SK-N-SH (cell line): ENCODE measurements at regions not wholly inside any gene's neighbourhood (a gene's known extent, or its start where the extent isn't known, plus 50 kb on each side); places are given as distances from the start of the nearest gene placed in this dataset.

ENCODE experiments used
- CTCF ChIA-PET: fragments of 300-600, 350-600 bp; formaldehyde crosslinking; extraction: SDS; loops from one replicate; lab custom pipeline; 2021; lab: Yijun Ruan, JAX
- POLR2A ChIA-PET: fragments of 350-600 bp; sonication (Branson Sonifier 250); formaldehyde crosslinking; extraction: SDS; loops from one replicate; lab custom pipeline; 2020; ENCODE audit warnings: antibody characterized with exemption, inconsistent platforms; lab: Yijun Ruan, JAX
- DNase-seq: peaks from one replicate; pipeline ENCODE4 v3.0.0; 2012
- H2AFZ ChIP-seq: fragments of 200-600 bp; sonication (generic); 2 replicates; pipeline ENCODE4 v1.8.1; 2016; ENCODE audit warnings: antibody characterized with exemption, mild to moderate bottlenecking, low read depth
- H3F3A ChIP-seq: fragments of 200-600 bp; sonication (generic); replicated peaks from 2 replicates; pipeline ENCODE3; 2016; ENCODE audit warnings: antibody characterized with exemption, mild to moderate bottlenecking; ENCODE audit not compliant: insufficient read depth
- H3K27ac ChIP-seq, 2 experiments: fragments of 200-500 bp in 1 of 2; fragments of 200-600 bp in 1 of 2; sonication (Bioruptor generic) in 1 of 2; sonication (generic), shearing (Covaris generic) in 1 of 2; 2 replicates each; pipeline versions ENCODE4 v1.5.1 to v1.6.1; 2014 to 2016; ENCODE audit warnings: low read depth in 2 of 2, inconsistent platforms in 1 of 2, low read length in 1 of 2, mild to moderate bottlenecking in 1 of 2, mixed read lengths in 1 of 2
- H3K27me3 ChIP-seq: fragments of 200-600 bp; sonication (generic), shearing (Covaris generic); 2 replicates; pipeline ENCODE4 v1.6.1; 2016; ENCODE audit warnings: mixed run types; ENCODE audit not compliant: insufficient read depth
- H3K36me3 ChIP-seq, 2 experiments: fragments of 200-500 bp in 1 of 2; fragments of 200-600 bp in 1 of 2; sonication (Bioruptor generic) in 1 of 2; sonication (generic) in 1 of 2; replicated peaks in 1 of 2; 2 replicates each; pipeline versions ENCODE3 to v1.5.1; 2014 to 2016; ENCODE audit warnings: low read length in 1 of 2, mild to moderate bottlenecking in 1 of 2; ENCODE audit not compliant: insufficient read depth in 2 of 2, control insufficient read depth in 1 of 2
- H3K4me1 ChIP-seq, 2 experiments: fragments of 200-500 bp in 1 of 2; fragments of 200-600 bp in 1 of 2; sonication (Bioruptor generic) in 1 of 2; sonication (generic), shearing (Covaris generic) in 1 of 2; 2 replicates each; pipeline versions ENCODE4 v1.5.1 to v1.6.1; 2014 to 2016; ENCODE audit warnings: low read depth in 1 of 2, low read length in 1 of 2, mixed run types in 1 of 2; ENCODE audit not compliant: insufficient read depth in 2 of 2, control insufficient read depth in 1 of 2
- H3K4me2 ChIP-seq: fragments of 200-600 bp; sonication (generic), shearing (Covaris generic); 2 replicates; pipeline ENCODE4 v1.6.1; 2017; ENCODE audit warnings: mixed run types
- H3K4me3 ChIP-seq, 2 experiments: fragments of 200-500 bp in 1 of 2; fragments of 200-600 bp in 1 of 2; sonication (Bioruptor generic) in 1 of 2; sonication (generic), shearing (Covaris generic) in 1 of 2; 2 replicates each; pipeline versions ENCODE4 v1.5.1 to v1.8.1; 2014 to 2016; ENCODE audit warnings: low read depth in 2 of 2, inconsistent platforms in 1 of 2, low read length in 1 of 2, mild to moderate bottlenecking in 1 of 2, mixed read lengths in 1 of 2, moderate library complexity in 1 of 2
- H3K79me2 ChIP-seq: fragments of 200-600 bp; sonication (generic); 2 replicates; pipeline ENCODE4 v1.8.1; 2017; ENCODE audit warnings: mild to moderate bottlenecking; ENCODE audit not compliant: insufficient read depth
- H3K9ac ChIP-seq: fragments of 200-600 bp; sonication (generic); 2 replicates; pipeline ENCODE4 v1.6.1; 2017; ENCODE audit warnings: mixed run types
- H3K9me2 ChIP-seq: fragments of 200-600 bp; sonication (generic); 2 replicates; pipeline ENCODE4 v1.6.1; 2017; ENCODE audit warnings: mixed run types
- H3K9me3 ChIP-seq: fragments of 200-600 bp; sonication (generic); 2 replicates; pipeline ENCODE4 v1.6.1; 2017; ENCODE audit warnings: mixed run types, mild to moderate bottlenecking, moderate library complexity
- H4K20me1 ChIP-seq: fragments of 200-600 bp; sonication (generic); 2 replicates; pipeline ENCODE4 v1.6.1; 2017; ENCODE audit warnings: mild to moderate bottlenecking, mixed run types; ENCODE audit not compliant: insufficient read depth
- CTCF ChIP-seq: fragments of 200-600 bp; sonication (generic); IDR thresholded peaks from 2 replicates; pipeline ENCODE4 v1.6.1; 2017; ENCODE audit warnings: antibody characterized with exemption, mild to moderate bottlenecking, moderate library complexity
- ELF1 ChIP-seq: IDR thresholded peaks from 2 replicates; pipeline ENCODE4 v1.4.0; 2012
- EP300 ChIP-seq, 2 experiments: IDR thresholded peaks; 2 replicates each; pipeline versions ENCODE4 v1.4.0 to v1.6.1; 2012; ENCODE audit warnings: borderline replicate concordance in 1 of 2, low read depth in 1 of 2, low read length in 1 of 2
- EZH2phosphoT487 ChIP-seq: fragments of 200-600 bp; sonication (generic); IDR thresholded peaks from 2 replicates; pipeline ENCODE4 v1.6.1; 2017; ENCODE audit warnings: low read depth, mixed run types, mild to moderate bottlenecking, antibody characterized with exemption, moderate library complexity, borderline replicate concordance
- FOSL2 ChIP-seq: IDR thresholded peaks from 2 replicates; pipeline ENCODE4 v1.4.0; 2012; ENCODE audit warnings: low read depth, mild to moderate bottlenecking, moderate library complexity, borderline replicate concordance
- FOXM1 ChIP-seq: IDR thresholded peaks from 2 replicates; pipeline ENCODE4 v1.4.0; 2012; ENCODE audit warnings: low read depth, mild to moderate bottlenecking
- GABPA ChIP-seq: IDR thresholded peaks from 2 replicates; pipeline ENCODE4 v1.4.0; 2012; ENCODE audit warnings: low read depth, mild to moderate bottlenecking
- GATA2 ChIP-seq: sonication (generic); formaldehyde crosslinking; IDR thresholded peaks from 2 replicates; pipeline ENCODE4 v1.5.0; 2020; ENCODE audit warnings: mild to moderate bottlenecking, missing genetic modification reagents
- JUND ChIP-seq: IDR thresholded peaks from 2 replicates; pipeline ENCODE4 v1.4.0; 2012
- MAX ChIP-seq: IDR thresholded peaks from 2 replicates; pipeline ENCODE4 v1.4.0; 2012; ENCODE audit warnings: low read depth
- MXI1 ChIP-seq: IDR thresholded peaks from 2 replicates; pipeline ENCODE4 v1.6.1; 2012; ENCODE audit warnings: mild to moderate bottlenecking, low read depth, low read length, improper control_type of control experiment
- NRF1 ChIP-seq: IDR thresholded peaks from 2 replicates; pipeline ENCODE4 v1.6.1; 2012; ENCODE audit warnings: low read depth, mild to moderate bottlenecking, low read length
- PBX3 ChIP-seq: IDR thresholded peaks from 2 replicates; pipeline ENCODE4; 2012
- POLR2AphosphoS5 ChIP-seq: IDR thresholded peaks from 2 replicates; pipeline ENCODE4 v1.6.1; 2012; ENCODE audit warnings: low read depth, low read length
- RXRA ChIP-seq: IDR thresholded peaks from 2 replicates; pipeline ENCODE4 v1.4.0; 2012; ENCODE audit warnings: low read depth, mild to moderate bottlenecking, borderline replicate concordance
- TCF12 ChIP-seq: IDR thresholded peaks from 2 replicates; pipeline ENCODE4 v1.4.0; 2012
- TEAD4 ChIP-seq: IDR thresholded peaks from 2 replicates; pipeline ENCODE4 v1.4.0; 2012; ENCODE audit warnings: mild to moderate bottlenecking, borderline replicate concordance; ENCODE audit not compliant: insufficient read depth
- USF1 ChIP-seq: IDR thresholded peaks from 2 replicates; pipeline ENCODE4 v1.4.0; 2012; ENCODE audit warnings: low read depth, borderline replicate concordance
- YY1 ChIP-seq: IDR thresholded peaks from 2 replicates; pipeline ENCODE4 v1.4.0; 2012; ENCODE audit warnings: low read depth, mild to moderate bottlenecking
- WGBS: methylation state at CpG from one replicate; pipeline ENCODE4 v1.1.6; 2017; ENCODE audit warnings: low lambda C conversion rate; 5-methylcytosine and 5-hydroxymethylcytosine counted together
- TF ChIP-seq, protein P1 (sequence below): fragments of 150-350 bp; IDR thresholded peaks from 2 replicates; pipeline ENCODE4 v1.6.1; 2016; ENCODE audit warnings: mild to moderate bottlenecking, low read depth, low read length
- TF ChIP-seq, protein P2 (sequence below): IDR thresholded peaks from 2 replicates; pipeline ENCODE4 v1.6.1; 2012; ENCODE audit warnings: mild to moderate bottlenecking, low read depth, low read length, moderate library complexity

DNA sequence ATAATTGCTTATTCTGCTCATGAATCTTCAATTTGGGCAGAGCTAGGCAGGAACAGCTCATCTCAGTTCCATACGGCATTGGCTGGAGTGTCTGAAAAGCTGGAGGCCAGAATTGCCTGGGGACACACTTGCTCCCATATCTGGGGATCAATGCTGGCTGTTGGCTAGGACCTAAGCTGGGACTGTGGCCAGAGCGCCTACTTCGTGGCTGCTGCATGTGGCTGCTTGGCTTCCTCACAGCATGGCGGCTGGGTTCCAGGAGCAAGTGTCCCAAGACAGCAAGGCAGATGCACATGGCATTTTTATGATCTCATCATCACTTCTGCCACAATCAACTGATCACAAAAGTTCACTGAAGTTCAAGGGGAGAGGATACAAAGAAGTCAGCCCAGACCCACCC is 200.2 kb downstream of the TTC8 start (continued):
- no peak for TF ChIP-seq MAX
- TF ChIP-seq, all 33 proteins: peak for 0

DNA sequence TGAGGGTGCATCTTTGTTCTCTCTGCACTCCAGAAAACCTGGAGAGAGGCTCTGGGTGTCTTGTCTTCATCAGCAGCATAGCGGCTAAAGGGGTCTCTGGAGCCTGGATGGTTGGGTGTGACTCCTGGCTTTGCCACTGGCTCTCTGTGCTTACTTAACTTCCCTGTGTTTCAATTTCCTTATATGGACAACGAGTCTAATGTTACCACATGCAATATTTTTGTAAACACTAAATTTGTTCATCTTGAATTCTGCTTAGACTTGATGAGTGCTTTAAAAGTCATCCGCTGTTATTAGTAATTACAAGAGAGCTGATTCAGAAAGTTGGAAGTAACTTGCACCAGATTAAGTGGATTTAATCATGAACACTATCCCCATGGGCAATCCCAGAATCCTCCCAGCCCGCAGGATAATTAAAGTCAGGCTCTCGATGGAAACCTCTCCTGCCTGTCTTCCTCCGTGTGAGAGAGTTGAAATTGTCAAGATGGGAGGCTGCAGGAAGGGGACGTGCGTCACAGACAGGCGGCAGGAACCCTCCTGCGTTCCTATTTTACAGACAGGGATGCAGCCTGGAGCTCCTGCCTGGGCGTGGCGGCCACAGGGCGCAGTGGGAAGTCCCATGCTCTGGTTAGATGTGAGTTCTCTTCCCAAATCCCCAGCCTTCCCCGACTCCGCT is 201.2 kb downstream of the TTC8 start:
- WGBS = 70% methylated on average over 8 of the region's 15 CpGs
- Histone ChIP-seq H2AFZ (no peak overlapping the region), H3K4me3 (no peak overlapping the region; a peak in 1 of 4 replicates), H3F3A (no peaks in the 10 kb centered on the region), H3K27me3 (no peaks in the 10 kb centered on the region), H4K20me1 (no peaks in the 10 kb centered on the region), H3K9ac (no peak overlapping the region), H3K36me3 (no peaks in the 10 kb centered on the region), H3K4me1 (peaks cover 0 to 9% of the 10 kb centered on the region in 2 experiments; a peak in 1 of 4 replicates), H3K9me2 (no peaks in the 10 kb centered on the region), H3K9me3 (no peaks in the 10 kb centered on the region), H3K4me2 (no peak overlapping the region), H3K79me2 (no peaks in the 10 kb centered on the region), H3K27ac (no peak overlapping the region)
- DNase-seq = no peak
- POLR2A ChIA-PET = interaction anchor here (1.0 kb wide), 1 partner anchor 200 kb away, joined by 3 read pairs; no protein-coding TSS in a partner anchor
- CTCF ChIA-PET = no interaction called here
- TF ChIP-seq USF1 (no peak), GATA2 (CRISPR knock-in tag) (no peak), YY1 (no peak), FOSL2 (no peak), NRF1 (no peak), EZH2phosphoT487 (no peak), JUND (no peak), MXI1 (no peak), TCF12 (no peak), POLR2AphosphoS5 (no peak), CTCF (no peak), ELF1 (no peak), FOXM1 (no peak), GABPA (no peak), RXRA (no peak), TEAD4 (no peak), PBX3 (no peak), EP300 (IDR thresholded peaks at IDR 0.05; ENCODE audit: borderline replicate concordance in 1 of 2, low read depth in 1 of 2, low read length in 1 of 2) (no peak)
- TF ChIP-seq, protein P1, sequence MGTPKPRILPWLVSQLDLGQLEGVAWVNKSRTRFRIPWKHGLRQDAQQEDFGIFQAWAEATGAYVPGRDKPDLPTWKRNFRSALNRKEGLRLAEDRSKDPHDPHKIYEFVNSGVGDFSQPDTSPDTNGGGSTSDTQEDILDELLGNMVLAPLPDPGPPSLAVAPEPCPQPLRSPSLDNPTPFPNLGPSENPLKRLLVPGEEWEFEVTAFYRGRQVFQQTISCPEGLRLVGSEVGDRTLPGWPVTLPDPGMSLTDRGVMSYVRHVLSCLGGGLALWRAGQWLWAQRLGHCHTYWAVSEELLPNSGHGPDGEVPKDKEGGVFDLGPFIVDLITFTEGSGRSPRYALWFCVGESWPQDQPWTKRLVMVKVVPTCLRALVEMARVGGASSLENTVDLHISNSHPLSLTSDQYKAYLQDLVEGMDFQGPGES = no peak
- TF ChIP-seq, protein P2, sequence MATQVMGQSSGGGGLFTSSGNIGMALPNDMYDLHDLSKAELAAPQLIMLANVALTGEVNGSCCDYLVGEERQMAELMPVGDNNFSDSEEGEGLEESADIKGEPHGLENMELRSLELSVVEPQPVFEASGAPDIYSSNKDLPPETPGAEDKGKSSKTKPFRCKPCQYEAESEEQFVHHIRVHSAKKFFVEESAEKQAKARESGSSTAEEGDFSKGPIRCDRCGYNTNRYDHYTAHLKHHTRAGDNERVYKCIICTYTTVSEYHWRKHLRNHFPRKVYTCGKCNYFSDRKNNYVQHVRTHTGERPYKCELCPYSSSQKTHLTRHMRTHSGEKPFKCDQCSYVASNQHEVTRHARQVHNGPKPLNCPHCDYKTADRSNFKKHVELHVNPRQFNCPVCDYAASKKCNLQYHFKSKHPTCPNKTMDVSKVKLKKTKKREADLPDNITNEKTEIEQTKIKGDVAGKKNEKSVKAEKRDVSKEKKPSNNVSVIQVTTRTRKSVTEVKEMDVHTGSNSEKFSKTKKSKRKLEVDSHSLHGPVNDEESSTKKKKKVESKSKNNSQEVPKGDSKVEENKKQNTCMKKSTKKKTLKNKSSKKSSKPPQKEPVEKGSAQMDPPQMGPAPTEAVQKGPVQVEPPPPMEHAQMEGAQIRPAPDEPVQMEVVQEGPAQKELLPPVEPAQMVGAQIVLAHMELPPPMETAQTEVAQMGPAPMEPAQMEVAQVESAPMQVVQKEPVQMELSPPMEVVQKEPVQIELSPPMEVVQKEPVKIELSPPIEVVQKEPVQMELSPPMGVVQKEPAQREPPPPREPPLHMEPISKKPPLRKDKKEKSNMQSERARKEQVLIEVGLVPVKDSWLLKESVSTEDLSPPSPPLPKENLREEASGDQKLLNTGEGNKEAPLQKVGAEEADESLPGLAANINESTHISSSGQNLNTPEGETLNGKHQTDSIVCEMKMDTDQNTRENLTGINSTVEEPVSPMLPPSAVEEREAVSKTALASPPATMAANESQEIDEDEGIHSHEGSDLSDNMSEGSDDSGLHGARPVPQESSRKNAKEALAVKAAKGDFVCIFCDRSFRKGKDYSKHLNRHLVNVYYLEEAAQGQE = no peak
